OCI-LY3 (cell line): ENCODE measurements at regions not wholly inside any gene's neighbourhood (a gene's known extent, or its start where the extent isn't known, plus 50 kb on each side); places are given as distances from the start of the nearest gene placed in this dataset.

Experiments used
- H2AFZ ChIP-seq: fragments of 200-600, 300-600 bp; shearing (Covaris generic); 2 replicates; pipeline ENCODE4 v1.6.0; 2014; ENCODE audit warnings: antibody characterized with exemption, low read depth, low read length
- H3K27ac ChIP-seq: fragments of 200-600, 300-600 bp; sonication (generic); 2 replicates; pipeline ENCODE4 v1.5.1; 2014; ENCODE audit warnings: mild to moderate bottlenecking, low read length, moderate library complexity, mixed read lengths
- H3K27me3 ChIP-seq: fragments of 200-600, 300-600 bp; sonication (generic); 2 replicates; pipeline ENCODE4 v1.6.1; 2014; ENCODE audit warnings: low read depth, low read length, mixed read lengths
- H3K36me3 ChIP-seq: fragments of 200-600, 300-600 bp; sonication (generic); replicated peaks from 2 replicates; pipeline ENCODE3; 2014; ENCODE audit warnings: low read depth, low read length, mixed read lengths
- H3K4me1 ChIP-seq: fragments of 300-600, 200-600 bp; sonication (generic); 2 replicates; pipeline ENCODE4 v1.6.1; 2014; ENCODE audit warnings: low read length, mixed read lengths
- H3K4me2 ChIP-seq: fragments of 200-600, 300-600 bp; sonication (generic); 2 replicates; pipeline ENCODE4 v1.6.1; 2014; ENCODE audit warnings: low read length, mixed read lengths
- H3K4me3 ChIP-seq: fragments of 300-600, 200-600 bp; sonication (generic); 2 replicates; pipeline ENCODE4 v1.5.1; 2014; ENCODE audit warnings: antibody characterized with exemption, mild to moderate bottlenecking, low read length, moderate library complexity
- H3K79me2 ChIP-seq: fragments of 300-600, 200-600 bp; shearing (Covaris generic); 2 replicates; pipeline ENCODE4 v1.6.1; 2014; ENCODE audit warnings: mild to moderate bottlenecking, low read length, mixed read lengths
- H3K9ac ChIP-seq: fragments of 300-600, 200-600 bp; shearing (Covaris generic); 2 replicates; pipeline ENCODE4 v1.6.0; 2014; ENCODE audit warnings: mild to moderate bottlenecking, low read length, moderate library complexity
- H3K9me3 ChIP-seq: fragments of 200-600, 300-600 bp; shearing (Covaris generic); 2 replicates; pipeline ENCODE4 v1.6.1; 2014; ENCODE audit warnings: low read length, mixed read lengths; ENCODE audit not compliant: insufficient read depth
- H4K20me1 ChIP-seq: fragments of 200-600, 300-600 bp; sonication (generic); 2 replicates; pipeline ENCODE4 v1.6.1; 2016; ENCODE audit warnings: low read length, mixed read lengths; ENCODE audit not compliant: insufficient read depth
- EZH2phosphoT487 ChIP-seq: fragments of 200-600 bp; shearing (Covaris generic); IDR thresholded peaks from 2 replicates; pipeline ENCODE4 v1.6.1; 2018; ENCODE audit warnings: antibody characterized with exemption, mixed run types, low read depth
- TF ChIP-seq, protein P1 (sequence below): fragments of 200-600, 300-600 bp; sonication (generic); IDR thresholded peaks from 2 replicates; pipeline ENCODE4 v1.5.1; 2014; ENCODE audit warnings: antibody characterized with exemption, low read length, low read depth

DNA sequence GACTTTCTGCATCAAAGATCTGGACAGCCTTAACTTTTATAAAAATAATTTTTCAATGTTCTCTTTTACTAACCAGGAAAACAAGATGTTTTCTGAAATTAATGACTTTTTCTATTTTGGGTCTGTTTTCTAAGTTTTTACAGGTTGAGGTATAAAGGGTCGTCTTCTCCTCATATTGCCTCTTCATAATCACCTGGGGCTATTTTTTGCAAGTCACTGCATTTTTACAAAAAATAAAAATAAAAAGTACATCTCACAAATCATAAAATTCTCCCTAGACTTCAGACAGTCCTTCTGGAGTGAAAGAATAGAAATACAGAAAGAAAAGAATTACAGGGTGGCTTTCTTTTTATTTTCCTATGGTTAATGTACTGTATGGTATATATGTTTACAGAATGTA lies 168.5 kb downstream of the PALM2AKAP2 start:
- Histone ChIP-seq H3K4me1 (peaks cover 5% of the 10 kb centered on the region), H3K27ac (no peak overlapping the region), H3K79me2 (no peaks in the 10 kb centered on the region), H3K4me2 (no peak overlapping the region), H3K9me3 (no peaks in the 10 kb centered on the region), H3K27me3 (no peaks in the 10 kb centered on the region), H2AFZ (no peak overlapping the region), H4K20me1 (no peaks in the 10 kb centered on the region), H3K4me3 (no peak overlapping the region), H3K9ac (no peak overlapping the region), H3K36me3 (no peaks in the 10 kb centered on the region)
- no peak for TF ChIP-seq EZH2phosphoT487
- TF ChIP-seq, protein P1, sequence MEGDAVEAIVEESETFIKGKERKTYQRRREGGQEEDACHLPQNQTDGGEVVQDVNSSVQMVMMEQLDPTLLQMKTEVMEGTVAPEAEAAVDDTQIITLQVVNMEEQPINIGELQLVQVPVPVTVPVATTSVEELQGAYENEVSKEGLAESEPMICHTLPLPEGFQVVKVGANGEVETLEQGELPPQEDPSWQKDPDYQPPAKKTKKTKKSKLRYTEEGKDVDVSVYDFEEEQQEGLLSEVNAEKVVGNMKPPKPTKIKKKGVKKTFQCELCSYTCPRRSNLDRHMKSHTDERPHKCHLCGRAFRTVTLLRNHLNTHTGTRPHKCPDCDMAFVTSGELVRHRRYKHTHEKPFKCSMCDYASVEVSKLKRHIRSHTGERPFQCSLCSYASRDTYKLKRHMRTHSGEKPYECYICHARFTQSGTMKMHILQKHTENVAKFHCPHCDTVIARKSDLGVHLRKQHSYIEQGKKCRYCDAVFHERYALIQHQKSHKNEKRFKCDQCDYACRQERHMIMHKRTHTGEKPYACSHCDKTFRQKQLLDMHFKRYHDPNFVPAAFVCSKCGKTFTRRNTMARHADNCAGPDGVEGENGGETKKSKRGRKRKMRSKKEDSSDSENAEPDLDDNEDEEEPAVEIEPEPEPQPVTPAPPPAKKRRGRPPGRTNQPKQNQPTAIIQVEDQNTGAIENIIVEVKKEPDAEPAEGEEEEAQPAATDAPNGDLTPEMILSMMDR: no peak

DNA sequence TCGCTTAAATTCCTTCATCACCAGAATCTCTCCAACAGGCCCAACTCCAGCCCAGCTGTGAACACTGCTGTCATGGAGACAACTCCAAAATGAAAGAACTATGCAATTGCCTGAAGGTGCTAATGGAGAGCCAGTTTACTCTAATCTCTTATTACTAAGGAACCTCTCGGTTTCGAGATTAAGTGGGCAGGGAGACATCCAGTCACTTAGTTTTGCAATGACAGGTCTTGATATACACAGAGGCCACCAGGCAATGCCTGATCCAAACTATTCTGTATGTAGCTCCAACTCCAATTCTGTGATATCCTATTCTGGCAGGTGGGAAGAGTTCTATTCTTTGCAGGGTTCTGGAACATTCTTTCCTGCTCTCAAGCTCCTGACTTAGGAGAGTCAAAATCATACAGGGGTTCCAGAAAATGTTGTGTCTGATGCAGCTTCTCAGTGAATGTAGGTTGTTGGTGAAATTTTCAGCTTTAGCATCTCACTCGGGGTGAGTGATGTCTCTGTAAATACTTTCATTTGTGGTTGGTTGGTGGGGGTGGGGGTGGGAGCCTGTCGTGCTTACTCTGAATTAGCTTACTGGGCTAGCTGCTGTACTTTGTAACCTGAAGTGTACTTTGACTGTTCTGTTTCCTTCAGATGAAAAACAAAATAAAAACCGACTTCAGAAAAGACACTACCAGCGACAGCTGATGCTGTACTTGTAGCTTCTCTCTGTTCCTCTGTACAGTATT lies 170.9 kb downstream of the PALM2AKAP2 start:
- Histone ChIP-seq H3K9ac (no peak overlapping the region), H3K4me1 (peaks cover 8% of the 10 kb centered on the region), H3K9me3 (no peaks in the 10 kb centered on the region), H3K27ac (no peak overlapping the region), H3K36me3 (no peaks in the 10 kb centered on the region), H3K4me3 (no peak overlapping the region), H3K27me3 (no peaks in the 10 kb centered on the region), H3K4me2 (no peak overlapping the region), H3K79me2 (no peaks in the 10 kb centered on the region), H4K20me1 (no peaks in the 10 kb centered on the region), H2AFZ (no peak overlapping the region)
- TF ChIP-seq, protein P1: no peak
- TF ChIP-seq EZH2phosphoT487: no peak

DNA sequence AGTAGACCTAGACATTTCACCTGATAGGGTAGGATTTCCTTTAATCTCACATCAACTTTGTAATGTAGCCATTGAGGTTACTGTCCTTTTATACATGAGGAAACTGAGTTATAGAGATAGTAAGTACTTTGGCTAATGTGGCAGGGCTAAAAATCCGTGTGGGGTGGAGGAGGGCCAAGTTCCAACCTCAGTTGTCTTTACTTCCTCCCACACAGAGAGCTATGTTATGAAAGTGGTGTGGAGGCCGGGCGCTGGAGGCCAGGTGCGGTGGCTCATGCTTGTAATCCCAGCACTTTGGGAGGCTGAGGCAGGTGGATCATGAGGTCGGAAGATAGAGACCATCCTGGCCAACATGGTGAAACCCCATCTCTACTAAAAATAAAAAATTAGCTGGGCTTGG lies 173.3 kb downstream of the PALM2AKAP2 start:
- Histone ChIP-seq H4K20me1 (no peaks in the 10 kb centered on the region), H2AFZ (no peak overlapping the region), H3K27me3 (no peaks in the 10 kb centered on the region), H3K27ac (no peak overlapping the region), H3K36me3 (no peaks in the 10 kb centered on the region), H3K79me2 (no peaks in the 10 kb centered on the region), H3K4me1 (peaks cover 8% of the 10 kb centered on the region), H3K4me3 (no peak overlapping the region), H3K9ac (no peak overlapping the region), H3K4me2 (no peak overlapping the region), H3K9me3 (no peaks in the 10 kb centered on the region)
- no peak for TF ChIP-seq EZH2phosphoT487
- TF ChIP-seq, protein P1: no peak

DNA sequence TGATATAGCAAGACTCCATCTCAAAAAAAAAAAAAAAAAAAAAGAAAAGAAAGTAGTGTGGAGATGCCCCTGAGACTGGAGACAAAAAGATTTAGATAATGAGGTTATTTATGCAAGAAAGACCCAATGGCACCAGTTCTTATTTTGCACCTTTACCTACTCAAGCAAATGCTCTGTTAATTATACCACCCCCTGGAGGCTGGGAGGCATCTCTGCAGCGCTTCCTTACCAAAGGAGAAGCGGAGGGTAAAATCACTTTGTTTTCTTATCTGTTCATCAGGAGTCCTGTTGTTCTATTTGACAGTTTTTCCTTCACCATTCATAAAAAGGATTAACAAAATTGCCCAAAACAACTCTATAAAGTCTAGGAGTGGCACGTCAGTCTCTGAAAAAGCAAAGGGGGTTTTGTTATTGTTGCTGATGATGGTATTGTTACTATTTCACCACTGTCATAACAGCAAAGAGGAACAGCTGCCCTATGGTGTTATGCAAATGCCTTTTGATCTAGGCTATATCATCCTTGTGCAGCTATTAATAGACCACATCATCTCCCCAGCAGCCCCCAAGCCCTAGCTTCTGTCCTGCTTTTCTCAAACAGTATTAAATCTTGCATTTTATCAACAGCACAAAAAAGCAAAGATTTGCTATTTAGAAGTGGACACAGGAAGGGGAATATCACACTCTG lies 174.0 kb downstream of the PALM2AKAP2 start:
- TF ChIP-seq EZH2phosphoT487: no peak
- TF ChIP-seq, protein P1: peak; percentile 42
- Histone ChIP-seq H3K36me3 (no peaks in the 10 kb centered on the region), H3K27me3 (no peaks in the 10 kb centered on the region), H3K4me2 (no peak overlapping the region), H4K20me1 (no peaks in the 10 kb centered on the region), H3K79me2 (no peaks in the 10 kb centered on the region), H3K9ac (no peak overlapping the region), H3K4me3 (no peak overlapping the region), H3K4me1 (peaks cover 8% of the 10 kb centered on the region), H3K27ac (no peak overlapping the region), H3K9me3 (no peaks in the 10 kb centered on the region), H2AFZ (no peak overlapping the region)
